ENCODE measurements at regions not wholly inside any gene's neighbourhood (a gene's known extent, or its start where the extent isn't known, plus 50 kb on each side); places are given as distances from the start of the nearest gene placed in this dataset.
"Not testable (repeated sequence)": the region's sequence is repeated elsewhere in the genome, so short reads cannot be mapped to it uniquely, and the experiment has no call there.

DNA sequence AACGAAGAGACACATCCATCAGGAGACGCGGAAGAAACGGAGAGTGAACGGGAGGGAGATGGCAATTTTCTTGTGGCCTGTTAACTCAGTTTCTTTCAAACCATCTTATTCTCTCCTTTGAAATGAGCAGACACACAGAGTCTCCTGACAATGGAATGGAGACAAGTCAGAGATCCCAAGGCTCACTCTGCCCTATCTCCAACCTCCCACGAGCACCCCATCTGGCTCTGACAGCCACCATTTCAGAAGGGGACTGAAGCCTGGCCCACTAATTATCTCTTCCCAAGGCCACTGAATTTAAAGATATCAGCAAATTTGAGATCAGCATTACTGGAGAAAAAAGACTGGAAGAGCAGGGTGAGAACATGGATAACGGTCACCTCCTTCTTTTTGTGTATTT lies 215.6 kb downstream of the DHX15 start:
- H3K4me3 ChIP-seq (ENCODE audit: low read depth, low read length), result no peak overlapping the region
- TF ChIP-seq, protein P1, sequence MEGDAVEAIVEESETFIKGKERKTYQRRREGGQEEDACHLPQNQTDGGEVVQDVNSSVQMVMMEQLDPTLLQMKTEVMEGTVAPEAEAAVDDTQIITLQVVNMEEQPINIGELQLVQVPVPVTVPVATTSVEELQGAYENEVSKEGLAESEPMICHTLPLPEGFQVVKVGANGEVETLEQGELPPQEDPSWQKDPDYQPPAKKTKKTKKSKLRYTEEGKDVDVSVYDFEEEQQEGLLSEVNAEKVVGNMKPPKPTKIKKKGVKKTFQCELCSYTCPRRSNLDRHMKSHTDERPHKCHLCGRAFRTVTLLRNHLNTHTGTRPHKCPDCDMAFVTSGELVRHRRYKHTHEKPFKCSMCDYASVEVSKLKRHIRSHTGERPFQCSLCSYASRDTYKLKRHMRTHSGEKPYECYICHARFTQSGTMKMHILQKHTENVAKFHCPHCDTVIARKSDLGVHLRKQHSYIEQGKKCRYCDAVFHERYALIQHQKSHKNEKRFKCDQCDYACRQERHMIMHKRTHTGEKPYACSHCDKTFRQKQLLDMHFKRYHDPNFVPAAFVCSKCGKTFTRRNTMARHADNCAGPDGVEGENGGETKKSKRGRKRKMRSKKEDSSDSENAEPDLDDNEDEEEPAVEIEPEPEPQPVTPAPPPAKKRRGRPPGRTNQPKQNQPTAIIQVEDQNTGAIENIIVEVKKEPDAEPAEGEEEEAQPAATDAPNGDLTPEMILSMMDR (IDR thresholded peaks at IDR 0.05; ENCODE audit: low read depth, low read length), result no peak
- in situ Hi-C loops (cut with HindIII; ENCODE audit: low sequenced_read_pairs), result no loop called here
- DNase-seq (ENCODE audit: low read depth, low spot score), result no peak

DNA sequence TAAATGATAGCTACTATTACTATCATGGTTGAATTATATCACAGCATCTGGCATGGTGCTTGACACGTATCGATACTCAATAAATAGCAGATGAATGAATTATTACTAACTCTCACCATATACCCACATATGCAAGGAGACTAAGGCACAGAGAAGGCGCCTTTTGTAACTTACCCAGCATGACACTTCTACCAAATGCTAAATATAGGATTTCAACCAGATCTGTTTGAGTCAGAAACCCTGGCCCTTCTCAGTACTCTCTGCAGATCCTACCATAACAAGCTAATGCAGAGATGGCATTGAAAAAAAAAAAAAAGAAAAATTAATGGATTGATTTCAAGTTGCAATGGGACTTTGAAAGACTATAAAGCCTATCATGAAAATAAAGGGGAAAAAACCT lies 219.5 kb downstream of the DHX15 start:
- TF ChIP-seq, protein P1 (IDR thresholded peaks at IDR 0.05; ENCODE audit: low read depth, low read length), result no peak
- DNase-seq (ENCODE audit: low read depth, low spot score), result no peak
- in situ Hi-C loops (cut with HindIII; ENCODE audit: low sequenced_read_pairs), result no loop called here
- H3K4me3 ChIP-seq (ENCODE audit: low read depth, low read length), result no peak overlapping the region

DNA sequence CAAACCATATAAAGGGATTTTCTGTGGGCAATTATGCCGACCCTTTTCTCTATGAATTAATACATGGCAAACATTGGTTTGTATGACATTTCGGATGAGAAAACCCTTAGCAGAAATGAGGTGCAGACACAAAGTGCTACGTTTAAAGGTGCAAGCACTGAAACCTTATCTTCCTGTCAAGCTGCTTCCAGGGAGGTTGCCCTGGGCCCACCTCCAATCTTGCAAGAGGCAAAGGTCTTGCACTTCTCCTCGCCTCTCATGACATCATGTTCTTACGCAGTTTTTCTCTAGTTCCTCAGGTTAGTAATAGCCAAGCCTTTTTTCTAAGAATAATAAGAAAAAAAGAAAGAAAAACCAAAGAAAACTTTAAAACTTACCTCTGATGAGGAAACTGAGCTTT lies 220.1 kb downstream of the DHX15 start:
- in situ Hi-C loops (cut with HindIII; ENCODE audit: low sequenced_read_pairs), result no loop called here
- DNase-seq (ENCODE audit: low read depth, low spot score), result no peak
- H3K4me3 ChIP-seq (ENCODE audit: low read depth, low read length), result no peak overlapping the region
- TF ChIP-seq, protein P1 (IDR thresholded peaks at IDR 0.05; ENCODE audit: low read depth, low read length), result no peak

DNA sequence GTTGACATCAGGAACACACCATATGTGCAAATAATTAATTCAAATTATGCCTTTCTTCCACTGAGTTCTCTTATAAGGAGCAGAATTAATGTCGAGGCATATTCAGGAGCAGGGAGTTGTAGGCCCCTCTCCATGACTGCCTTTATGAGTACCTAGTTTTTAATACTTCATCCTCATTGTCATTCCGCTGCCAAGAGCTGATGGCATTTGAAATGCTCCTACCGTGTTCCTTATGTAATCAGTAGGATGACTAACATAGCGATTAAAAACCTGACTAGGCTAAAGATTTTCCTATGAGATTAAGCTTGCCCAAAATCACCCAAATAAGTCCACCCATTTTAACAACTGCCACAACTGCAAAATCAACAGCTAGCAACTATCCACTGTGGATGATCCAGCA lies 220.6 kb downstream of the DHX15 start:
- DNase-seq (ENCODE audit: low read depth, low spot score), result no peak
- TF ChIP-seq, protein P1 (IDR thresholded peaks at IDR 0.05; ENCODE audit: low read depth, low read length), result no peak
- in situ Hi-C loops (cut with HindIII; ENCODE audit: low sequenced_read_pairs), result no loop called here
- H3K4me3 ChIP-seq (ENCODE audit: low read depth, low read length), result no peak overlapping the region

DNA sequence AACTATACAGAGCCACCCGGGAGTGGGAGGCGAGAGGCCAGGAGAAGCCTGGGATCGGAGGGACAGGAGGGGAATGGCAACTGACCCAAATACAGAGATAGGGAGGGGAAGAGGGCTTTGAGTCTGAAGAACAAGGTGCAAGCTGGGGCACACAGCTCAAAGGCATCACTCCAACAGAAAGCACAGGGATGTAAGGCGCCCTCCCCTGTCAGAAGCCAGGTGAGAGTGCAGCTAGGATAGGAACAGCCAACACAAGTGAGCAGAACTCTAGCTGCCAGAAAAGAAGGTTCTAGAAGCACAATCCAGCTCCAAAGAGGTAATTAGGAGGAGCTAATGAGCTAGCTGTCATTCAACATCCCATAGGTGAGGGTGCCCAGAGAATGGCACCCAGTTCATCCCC lies 232.2 kb downstream of the DHX15 start:
- no peak for DNase-seq (ENCODE audit: low read depth, low spot score)
- in situ Hi-C loops (cut with HindIII; ENCODE audit: low sequenced_read_pairs), result no loop called here
- H3K4me3 ChIP-seq (ENCODE audit: low read depth, low read length), result no peak overlapping the region
- TF ChIP-seq, protein P1 (IDR thresholded peaks at IDR 0.05; ENCODE audit: low read depth, low read length), result no peak

DNA sequence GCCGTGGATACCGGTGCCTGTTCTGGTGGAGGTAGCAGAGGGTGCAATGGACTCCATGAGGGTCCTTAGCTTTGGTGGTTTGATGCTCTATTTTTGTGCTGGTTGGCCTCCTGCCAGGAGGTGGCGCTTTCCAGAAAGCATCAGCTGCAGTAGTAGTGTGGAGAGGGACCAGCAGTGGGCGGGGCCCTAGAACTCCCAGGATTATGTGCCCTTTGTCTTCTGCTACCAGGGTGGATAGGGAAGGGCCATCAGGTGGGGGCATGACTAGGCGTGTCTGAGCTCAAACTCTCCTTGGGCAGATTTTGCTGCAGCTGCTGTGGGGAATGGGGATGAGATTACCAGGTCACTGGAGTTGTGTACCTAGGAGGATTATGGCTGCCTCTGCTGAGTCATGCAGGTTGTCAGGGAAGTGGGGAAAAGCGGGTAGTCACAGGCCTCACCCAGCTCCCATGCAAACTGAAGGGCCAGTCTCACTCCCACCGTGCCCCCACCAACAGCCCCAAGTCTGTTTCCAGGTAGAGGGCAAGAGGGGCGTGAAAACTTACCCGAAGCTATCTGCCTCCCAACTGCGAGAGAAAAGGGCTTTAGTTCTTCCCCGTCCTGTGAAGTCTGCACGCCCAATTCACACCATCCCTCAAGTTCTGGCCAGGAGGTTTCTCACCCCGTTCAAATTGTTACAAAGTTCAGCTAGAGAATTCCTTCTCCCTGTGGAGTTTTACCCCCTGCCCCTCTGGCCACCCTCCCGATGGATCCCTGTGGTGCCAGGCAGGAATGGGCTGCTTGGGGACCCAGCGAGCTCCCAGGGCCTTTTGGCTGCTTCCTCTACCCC lies 235.0 kb downstream of the DHX15 start:
- in situ Hi-C loops (cut with HindIII; ENCODE audit: low sequenced_read_pairs); DNase-seq (ENCODE audit: low read depth, low spot score): not testable (repeated sequence)

DNA sequence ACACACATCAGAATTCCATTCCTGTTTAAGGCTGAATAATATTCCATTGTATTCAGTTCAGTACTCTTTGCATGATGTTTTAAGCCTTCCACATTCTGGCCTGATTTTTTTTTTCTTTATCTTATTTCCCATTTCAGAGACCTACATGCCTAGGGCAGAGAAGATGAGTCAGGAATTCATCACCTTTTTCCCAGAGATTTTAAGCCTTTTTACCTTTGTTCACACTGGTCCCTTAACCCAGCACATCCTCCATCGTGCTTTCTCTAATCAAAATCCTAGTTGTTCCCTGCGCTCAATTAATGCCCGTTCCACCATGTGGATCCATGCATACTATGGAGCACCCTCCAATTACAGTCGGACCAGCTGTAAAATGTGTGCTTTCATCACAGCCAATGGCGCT lies 245.1 kb downstream of the DHX15 start:
- H3K4me3 ChIP-seq (ENCODE audit: low read depth, low read length), result no peak overlapping the region
- TF ChIP-seq, protein P1 (IDR thresholded peaks at IDR 0.05; ENCODE audit: low read depth, low read length), result no peak
- in situ Hi-C loops (cut with HindIII; ENCODE audit: low sequenced_read_pairs), result no loop called here
- DNase-seq (ENCODE audit: low read depth, low spot score), result no peak

More for the DNA sequence above, 235.0 kb downstream of the DHX15 start:
- not testable (repeated sequence) for H3K4me3 ChIP-seq (ENCODE audit: low read depth, low read length)
